ENCODE measurements at regions not wholly inside any gene's neighbourhood (a gene's known extent, or its start where the extent isn't known, plus 50 kb on each side); places are given as distances from the start of the nearest gene placed in this dataset.

DNA sequence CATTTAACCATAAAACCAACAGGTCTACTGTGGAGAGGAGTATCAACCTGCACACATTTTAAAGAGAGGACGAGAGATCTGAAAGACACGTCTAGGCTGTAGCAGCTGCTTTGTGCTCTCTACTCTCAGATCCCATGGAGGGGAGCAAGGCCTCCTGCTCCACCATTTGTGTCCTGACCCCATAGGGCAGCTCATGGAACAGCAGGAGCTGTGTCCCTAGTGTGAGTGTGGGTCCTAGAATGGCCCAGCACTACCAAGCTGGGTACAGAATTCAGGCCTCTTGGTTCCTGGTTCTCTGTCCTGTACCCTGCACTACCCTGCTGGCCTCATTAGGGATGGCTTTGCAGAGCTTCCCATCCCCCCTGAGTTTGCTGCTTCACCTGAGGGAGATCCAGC lies 76.5 kb downstream of the DHCR7 start:
- Histone ChIP-seq H2AFZ (ENCODE audit: low read depth, low read length) (no peak overlapping the region), H3K9me3 (ENCODE audit: low read length) (no peaks in the 10 kb centered on the region), H3K4me3 (ENCODE audit: low read length) (no peak overlapping the region), H4K20me1 (ENCODE audit: insufficient read depth) (no peaks in the 10 kb centered on the region), H3K36me3 (ENCODE audit: insufficient read depth, low read length) (no peaks in the 10 kb centered on the region), H3K27ac (ENCODE audit: low read length) (no peak overlapping the region), H3K9me2 (ENCODE audit: insufficient read depth, low read length) (no peaks in the 10 kb centered on the region), H3F3A (ENCODE audit: insufficient read depth, low read length, poor library complexity, severe bottlenecking) (no peaks in the 10 kb centered on the region), H3K27me3 (ENCODE audit: insufficient read depth, low read depth, low read length) (no peaks in the 10 kb centered on the region), H3K4me2 (ENCODE audit: low read length) (no peak overlapping the region), H3K79me2 (replicated peaks; ENCODE audit: insufficient read depth, low read length) (no peaks in the 10 kb centered on the region), H3K9ac (ENCODE audit: low read length) (no peak overlapping the region)
- TF ChIP-seq RAD21 (conservative IDR thresholded peaks at IDR 0.05) (no peak), POLR2AphosphoS5 (IDR thresholded peaks at IDR 0.05) (no peak), EP300 (conservative IDR thresholded peaks at IDR 0.05; ENCODE audit: poor library complexity, severe bottlenecking) (no peak), TAF1 (IDR thresholded peaks at IDR 0.05; ENCODE audit: low read depth) (no peak), MXI1 (conservative IDR thresholded peaks at IDR 0.05; ENCODE audit: poor library complexity, severe bottlenecking) (no peak)
- TF ChIP-seq, protein P1, sequence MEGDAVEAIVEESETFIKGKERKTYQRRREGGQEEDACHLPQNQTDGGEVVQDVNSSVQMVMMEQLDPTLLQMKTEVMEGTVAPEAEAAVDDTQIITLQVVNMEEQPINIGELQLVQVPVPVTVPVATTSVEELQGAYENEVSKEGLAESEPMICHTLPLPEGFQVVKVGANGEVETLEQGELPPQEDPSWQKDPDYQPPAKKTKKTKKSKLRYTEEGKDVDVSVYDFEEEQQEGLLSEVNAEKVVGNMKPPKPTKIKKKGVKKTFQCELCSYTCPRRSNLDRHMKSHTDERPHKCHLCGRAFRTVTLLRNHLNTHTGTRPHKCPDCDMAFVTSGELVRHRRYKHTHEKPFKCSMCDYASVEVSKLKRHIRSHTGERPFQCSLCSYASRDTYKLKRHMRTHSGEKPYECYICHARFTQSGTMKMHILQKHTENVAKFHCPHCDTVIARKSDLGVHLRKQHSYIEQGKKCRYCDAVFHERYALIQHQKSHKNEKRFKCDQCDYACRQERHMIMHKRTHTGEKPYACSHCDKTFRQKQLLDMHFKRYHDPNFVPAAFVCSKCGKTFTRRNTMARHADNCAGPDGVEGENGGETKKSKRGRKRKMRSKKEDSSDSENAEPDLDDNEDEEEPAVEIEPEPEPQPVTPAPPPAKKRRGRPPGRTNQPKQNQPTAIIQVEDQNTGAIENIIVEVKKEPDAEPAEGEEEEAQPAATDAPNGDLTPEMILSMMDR (IDR thresholded peaks at IDR 0.05; ENCODE audit: poor library complexity, severe bottlenecking), result no peak

DNA sequence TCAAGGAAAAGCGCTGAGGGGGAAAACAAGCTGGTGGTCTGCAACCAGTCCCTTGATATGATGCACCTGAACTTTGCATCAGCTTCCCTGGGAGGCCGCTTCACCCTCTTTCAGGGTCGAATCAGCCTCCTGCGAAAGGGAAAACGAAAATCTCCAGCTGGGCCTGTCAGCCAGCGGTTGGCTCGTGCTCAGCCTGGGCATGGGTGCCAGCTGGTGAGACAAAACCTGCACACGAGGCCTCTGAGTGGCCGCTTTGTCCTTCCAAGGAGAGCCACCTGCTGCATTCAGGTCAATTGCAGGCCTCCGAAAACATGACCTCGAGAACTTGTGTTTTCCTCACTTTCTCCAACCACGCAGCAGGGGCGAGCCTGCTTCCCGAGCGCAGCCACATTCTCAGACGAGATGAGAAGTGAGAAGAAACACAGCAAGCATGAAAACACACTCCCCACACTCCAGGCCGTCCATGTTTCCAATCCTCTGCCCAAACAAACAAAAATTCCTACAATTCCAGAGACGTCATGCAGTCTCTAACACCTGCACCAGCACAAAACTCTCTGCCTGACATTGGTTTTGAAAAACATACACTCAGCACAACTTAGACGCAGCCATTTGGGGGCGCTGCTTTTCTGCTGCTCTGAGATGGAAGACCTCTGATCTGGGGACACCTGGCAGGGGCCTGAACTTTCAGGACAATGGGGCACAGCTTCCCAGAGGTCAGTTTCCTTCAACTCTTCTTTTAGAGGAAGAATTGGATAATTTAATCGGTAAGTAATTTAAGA lies 77.1 kb downstream of the DHCR7 start:
- Histone ChIP-seq H3F3A (ENCODE audit: insufficient read depth, low read length, poor library complexity, severe bottlenecking) (no peaks in the 10 kb centered on the region), H2AFZ (ENCODE audit: low read depth, low read length) (no peak overlapping the region), H3K9me3 (ENCODE audit: low read length) (no peaks in the 10 kb centered on the region), H3K9me2 (ENCODE audit: insufficient read depth, low read length) (no peaks in the 10 kb centered on the region), H3K4me3 (ENCODE audit: low read length) (no peak overlapping the region), H3K9ac (ENCODE audit: low read length) (no peak overlapping the region), H3K27me3 (ENCODE audit: insufficient read depth, low read depth, low read length) (no peaks in the 10 kb centered on the region), H3K36me3 (ENCODE audit: insufficient read depth, low read length) (no peaks in the 10 kb centered on the region), H3K27ac (ENCODE audit: low read length) (no peak overlapping the region), H4K20me1 (ENCODE audit: insufficient read depth) (no peaks in the 10 kb centered on the region), H3K4me2 (ENCODE audit: low read length) (no peak overlapping the region), H3K79me2 (replicated peaks; ENCODE audit: insufficient read depth, low read length) (no peaks in the 10 kb centered on the region)
- TF ChIP-seq MXI1 (conservative IDR thresholded peaks at IDR 0.05; ENCODE audit: poor library complexity, severe bottlenecking), result no peak
- TF ChIP-seq, protein P1 (IDR thresholded peaks at IDR 0.05; ENCODE audit: poor library complexity, severe bottlenecking), result no peak
- TF ChIP-seq EP300 (conservative IDR thresholded peaks at IDR 0.05; ENCODE audit: poor library complexity, severe bottlenecking), result no peak

DNA sequence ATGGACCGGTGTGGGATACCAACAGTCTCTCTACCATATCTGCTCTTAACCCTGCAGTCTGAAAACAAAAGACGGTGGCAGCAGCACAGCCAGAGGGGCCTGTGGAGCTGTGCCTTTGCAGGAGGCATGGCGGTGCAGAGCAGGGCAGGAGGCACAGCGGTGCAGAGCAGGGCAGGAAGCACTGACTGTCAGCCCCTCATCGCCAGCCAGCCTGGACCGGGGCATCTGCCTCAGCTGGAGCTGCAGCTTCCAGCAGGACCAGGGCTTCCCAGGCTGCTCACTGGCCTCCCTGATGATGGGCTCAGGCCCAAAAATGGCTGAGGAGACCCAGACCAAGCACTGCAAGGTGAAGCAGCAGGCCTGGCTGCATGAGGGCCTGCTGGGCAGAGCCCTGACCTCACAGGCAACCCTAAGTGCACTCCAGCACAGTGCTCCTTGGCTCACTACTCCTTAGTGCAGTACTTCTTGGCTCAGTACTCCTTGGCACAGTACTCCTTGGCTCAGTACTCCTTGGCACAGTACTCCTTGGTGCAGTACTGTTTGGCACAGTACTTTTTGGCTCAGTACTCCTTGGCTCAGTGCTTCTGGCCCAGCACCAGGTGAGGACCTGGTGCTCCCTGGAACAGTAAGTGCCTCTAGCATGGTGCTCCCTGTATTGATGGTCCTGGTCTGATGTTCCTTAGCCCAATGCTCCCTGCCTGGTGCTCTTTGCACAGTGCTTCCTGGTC lies 78.0 kb downstream of the DHCR7 start:
- TF ChIP-seq RAD21 (conservative IDR thresholded peaks at IDR 0.05) (no peak), TAF1 (IDR thresholded peaks at IDR 0.05; ENCODE audit: low read depth) (no peak), EP300 (conservative IDR thresholded peaks at IDR 0.05; ENCODE audit: poor library complexity, severe bottlenecking) (no peak), POLR2AphosphoS5 (IDR thresholded peaks at IDR 0.05) (no peak), MXI1 (conservative IDR thresholded peaks at IDR 0.05; ENCODE audit: poor library complexity, severe bottlenecking) (no peak), SMC3 (conservative IDR thresholded peaks at IDR 0.05; ENCODE audit: poor library complexity) (no peak), EZH2 (IDR thresholded peaks at IDR 0.05; ENCODE audit: borderline replicate concordance, insufficient read depth, low read length, poor library complexity, severe bottlenecking) (no peak)
- TF ChIP-seq, protein P1 (IDR thresholded peaks at IDR 0.05; ENCODE audit: poor library complexity, severe bottlenecking), result no peak
- TF ChIP-seq, protein P2, sequence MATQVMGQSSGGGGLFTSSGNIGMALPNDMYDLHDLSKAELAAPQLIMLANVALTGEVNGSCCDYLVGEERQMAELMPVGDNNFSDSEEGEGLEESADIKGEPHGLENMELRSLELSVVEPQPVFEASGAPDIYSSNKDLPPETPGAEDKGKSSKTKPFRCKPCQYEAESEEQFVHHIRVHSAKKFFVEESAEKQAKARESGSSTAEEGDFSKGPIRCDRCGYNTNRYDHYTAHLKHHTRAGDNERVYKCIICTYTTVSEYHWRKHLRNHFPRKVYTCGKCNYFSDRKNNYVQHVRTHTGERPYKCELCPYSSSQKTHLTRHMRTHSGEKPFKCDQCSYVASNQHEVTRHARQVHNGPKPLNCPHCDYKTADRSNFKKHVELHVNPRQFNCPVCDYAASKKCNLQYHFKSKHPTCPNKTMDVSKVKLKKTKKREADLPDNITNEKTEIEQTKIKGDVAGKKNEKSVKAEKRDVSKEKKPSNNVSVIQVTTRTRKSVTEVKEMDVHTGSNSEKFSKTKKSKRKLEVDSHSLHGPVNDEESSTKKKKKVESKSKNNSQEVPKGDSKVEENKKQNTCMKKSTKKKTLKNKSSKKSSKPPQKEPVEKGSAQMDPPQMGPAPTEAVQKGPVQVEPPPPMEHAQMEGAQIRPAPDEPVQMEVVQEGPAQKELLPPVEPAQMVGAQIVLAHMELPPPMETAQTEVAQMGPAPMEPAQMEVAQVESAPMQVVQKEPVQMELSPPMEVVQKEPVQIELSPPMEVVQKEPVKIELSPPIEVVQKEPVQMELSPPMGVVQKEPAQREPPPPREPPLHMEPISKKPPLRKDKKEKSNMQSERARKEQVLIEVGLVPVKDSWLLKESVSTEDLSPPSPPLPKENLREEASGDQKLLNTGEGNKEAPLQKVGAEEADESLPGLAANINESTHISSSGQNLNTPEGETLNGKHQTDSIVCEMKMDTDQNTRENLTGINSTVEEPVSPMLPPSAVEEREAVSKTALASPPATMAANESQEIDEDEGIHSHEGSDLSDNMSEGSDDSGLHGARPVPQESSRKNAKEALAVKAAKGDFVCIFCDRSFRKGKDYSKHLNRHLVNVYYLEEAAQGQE (IDR thresholded peaks at IDR 0.05; ENCODE audit: borderline replicate concordance), result no peak

More for the DNA sequence above, 78.0 kb downstream of the DHCR7 start:
- no peaks in the 10 kb centered on the region for H3K9me2 ChIP-seq (ENCODE audit: insufficient read depth, low read length)
- no peaks in the 10 kb centered on the region for H3K9me3 ChIP-seq (ENCODE audit: low read length)
- H3K27ac ChIP-seq (ENCODE audit: low read length), result no peak overlapping the region
- no peaks in the 10 kb centered on the region for H3K36me3 ChIP-seq (ENCODE audit: insufficient read depth, low read length)
- H3K4me3 ChIP-seq (ENCODE audit: low read length), result no peak overlapping the region
- H3K79me2 ChIP-seq (replicated peaks; ENCODE audit: insufficient read depth, low read length), result no peaks in the 10 kb centered on the region
- H3F3A ChIP-seq (ENCODE audit: insufficient read depth, low read length, poor library complexity, severe bottlenecking), result no peaks in the 10 kb centered on the region
- H3K9ac ChIP-seq (ENCODE audit: low read length), result no peak overlapping the region
- H4K20me1 ChIP-seq (ENCODE audit: insufficient read depth), result no peaks in the 10 kb centered on the region
- no peaks in the 10 kb centered on the region for H3K27me3 ChIP-seq (ENCODE audit: insufficient read depth, low read depth, low read length)
- H3K4me2 ChIP-seq (ENCODE audit: low read length), result no peak overlapping the region
- H2AFZ ChIP-seq (ENCODE audit: low read depth, low read length), result no peak overlapping the region
